ENCODE measurements at regions not wholly inside any gene's neighbourhood (a gene's known extent, or its start where the extent isn't known, plus 50 kb on each side); places are given as distances from the start of the nearest gene placed in this dataset.
A peak's percentile ranks its signal among the peaks of the same experiment; 100 is the strongest.

GRCh38 chr6:137659871-137660270, 165.7 kb upstream of the OLIG3 start:
- ChIA-PET POLR2A (no interaction called here), CTCF (interaction anchor here (1.0 to 1.3 kb wide), 3 partner anchors 11 to 345 kb away, joined by 3 read pairs; no protein-coding TSS in a partner anchor)
- peaks cover 24% of the 10 kb centered on the region for H3K4me1 Mint-ChIP-seq (ENCODE audit: low read depth)
- H3K27ac Mint-ChIP-seq = no peak overlapping the region
- no peak for DNase-seq
- intact Hi-C loops (cut with micrococcal nuclease) = loop anchor here (2.0 kb wide), 1 partner anchor 47 kb away; no protein-coding TSS in a partner anchor
- no peak overlapping the region for H3K4me3 Mint-ChIP-seq
- H3K27me3 Mint-ChIP-seq = peaks cover 9% of the 10 kb centered on the region
- H3K9me3 Mint-ChIP-seq = peaks cover 13% of the 10 kb centered on the region
- peaks cover 3% of the 10 kb centered on the region for H3K36me3 Mint-ChIP-seq

- POLR2A ChIA-PET = no interaction called here
- DNase-seq = no peak
- Mint-ChIP-seq H3K27ac (no peak overlapping the region), H3K4me1 (ENCODE audit: low read depth) (peaks cover 24% of the 10 kb centered on the region), H3K9me3 (peaks cover 10% of the 10 kb centered on the region), H3K27me3 (peaks cover 8% of the 10 kb centered on the region), H3K36me3 (peaks cover 3% of the 10 kb centered on the region), H3K4me3 (no peak overlapping the region)
- intact Hi-C loops (cut with micrococcal nuclease) = loop anchor here (2.0 kb wide), 1 partner anchor 46 kb away; no protein-coding TSS in a partner anchor
- CTCF ChIA-PET = interaction anchor here (1.1 to 1.7 kb wide), 2 partner anchors 44 kb away, joined by 3 to 6 read pairs; no protein-coding TSS in a partner anchor
Observed at GRCh38 chr6:137660296-137660731, 166.1 kb upstream of the OLIG3 start.

GRCh38 chr6:137661601-137662000, 167.4 kb upstream of the OLIG3 start:
- DNase-seq = peak; percentile 58
- Mint-ChIP-seq H3K27me3 (peaks cover 8% of the 10 kb centered on the region), H3K9me3 (no peaks in the 10 kb centered on the region), H3K4me3 (no peak overlapping the region), H3K4me1 (ENCODE audit: low read depth) (peaks cover 24% of the 10 kb centered on the region), H3K36me3 (peaks cover under 1% of the 10 kb centered on the region), H3K27ac (no peak overlapping the region)
- CTCF ChIA-PET = interaction anchor here (0.6 to 1.7 kb wide), 9 partner anchors 11 to 347 kb away, joined by 3 to 6 read pairs (median 4); no protein-coding TSS in a partner anchor
- POLR2A ChIA-PET = no interaction called here
- intact Hi-C loops (cut with micrococcal nuclease) = loop anchor here (1.0 to 2.0 kb wide), 2 partner anchors 45 to 448 kb away; no protein-coding TSS in a partner anchor

- intact Hi-C loops (cut with micrococcal nuclease) = no loop called here
- no peak for DNase-seq
- ChIA-PET POLR2A (no interaction called here), CTCF (interaction anchor here (0.8 kb wide), 1 partner anchor 206 kb away, joined by 3 read pairs; no protein-coding TSS in a partner anchor)
- no peak overlapping the region for H3K27ac Mint-ChIP-seq
- no peak overlapping the region for H3K4me3 Mint-ChIP-seq
- no peaks in the 10 kb centered on the region for H3K36me3 Mint-ChIP-seq
- H3K4me1 Mint-ChIP-seq (ENCODE audit: low read depth) = peaks cover 9% of the 10 kb centered on the region
- peaks cover 4% of the 10 kb centered on the region for H3K27me3 Mint-ChIP-seq
- H3K9me3 Mint-ChIP-seq = no peaks in the 10 kb centered on the region
Observed at GRCh38 chr6:137664183-137664582, 170.0 kb upstream of the OLIG3 start.

GRCh38 chr6:137665342-137665934, 171.2 kb upstream of the OLIG3 start:
- CTCF ChIA-PET = interaction anchor here (0.7 to 2.3 kb wide), 3 partner anchors 15 to 339 kb away, joined by 3 to 5 read pairs (median 3); no protein-coding TSS in a partner anchor
- no peaks in the 10 kb centered on the region for H3K36me3 Mint-ChIP-seq
- H3K4me1 Mint-ChIP-seq (ENCODE audit: low read depth) = peaks cover 9% of the 10 kb centered on the region
- H3K4me3 Mint-ChIP-seq = no peak overlapping the region
- H3K27ac Mint-ChIP-seq = no peak overlapping the region
- POLR2A ChIA-PET = no interaction called here
- no peaks in the 10 kb centered on the region for H3K9me3 Mint-ChIP-seq
- DNase-seq = no peak
- H3K27me3 Mint-ChIP-seq = peaks cover 2% of the 10 kb centered on the region
- intact Hi-C loops (cut with micrococcal nuclease) = no loop called here

GRCh38 chr6:137666202-137666774, 172.1 kb upstream of the OLIG3 start:
- intact Hi-C loops (cut with micrococcal nuclease) = no loop called here
- no peak for DNase-seq

GRCh38 chr6:137673603-137674002, 179.4 kb upstream of the OLIG3 start:
- POLR2A ChIA-PET = interaction anchor here (1.1 kb wide), 1 partner anchor 26 kb away, joined by 4 read pairs; no protein-coding TSS in a partner anchor
- Mint-ChIP-seq H3K27ac (no peak overlapping the region), H3K4me1 (ENCODE audit: low read depth) (peaks cover 26% of the 10 kb centered on the region), H3K4me3 (no peak overlapping the region), H3K27me3 (peaks cover 18% of the 10 kb centered on the region), H3K9me3 (no peaks in the 10 kb centered on the region), H3K36me3 (peaks cover 3% of the 10 kb centered on the region)
- no peak for DNase-seq
- intact Hi-C loops (cut with micrococcal nuclease) = no loop called here
- CTCF ChIA-PET = no interaction called here

More at GRCh38 chr6:137666202-137666774, 172.1 kb upstream of the OLIG3 start:
- H3K36me3 Mint-ChIP-seq = peaks cover 3% of the 10 kb centered on the region
- peaks cover 8% of the 10 kb centered on the region for H3K27me3 Mint-ChIP-seq
- H3K27ac Mint-ChIP-seq = no peak overlapping the region
- POLR2A ChIA-PET = no interaction called here
- no peaks in the 10 kb centered on the region for H3K9me3 Mint-ChIP-seq
- H3K4me1 Mint-ChIP-seq (ENCODE audit: low read depth) = peaks cover 9% of the 10 kb centered on the region
- CTCF ChIA-PET = interaction anchor here (1.2 to 2.3 kb wide), 2 partner anchors 10 to 338 kb away, joined by 3 to 5 read pairs; no protein-coding TSS in a partner anchor
- no peak overlapping the region for H3K4me3 Mint-ChIP-seq

GRCh38 chr6:137676888-137677287, 182.7 kb upstream of the OLIG3 start:
- H3K27ac Mint-ChIP-seq = peak overlapping the region; percentile 77
- H3K36me3 Mint-ChIP-seq = no peaks in the 10 kb centered on the region
- CTCF ChIA-PET = interaction anchor here (0.7 to 2.7 kb wide), 5 partner anchors 10 to 583 kb away, joined by 3 to 9 read pairs (median 6); no protein-coding TSS in a partner anchor
- POLR2A ChIA-PET = interaction anchor here (1.0 kb wide), 2 partner anchors 17 to 19 kb away, joined by 3 read pairs; no protein-coding TSS in a partner anchor
- H3K4me3 Mint-ChIP-seq = peak overlapping the region; percentile 30
- peaks cover 53% of the 10 kb centered on the region for H3K4me1 Mint-ChIP-seq (ENCODE audit: low read depth)
- no peak for DNase-seq
- peaks cover 12% of the 10 kb centered on the region for H3K27me3 Mint-ChIP-seq
- no peaks in the 10 kb centered on the region for H3K9me3 Mint-ChIP-seq
- intact Hi-C loops (cut with micrococcal nuclease) = no loop called here

- peaks cover 5% of the 10 kb centered on the region for H3K9me3 Mint-ChIP-seq
- POLR2A ChIA-PET = interaction anchor here (1.0 kb wide), 2 partner anchors 16 to 20 kb away, joined by 3 read pairs; no protein-coding TSS in a partner anchor
- H3K27me3 Mint-ChIP-seq = peaks cover 10% of the 10 kb centered on the region
- no peaks in the 10 kb centered on the region for H3K36me3 Mint-ChIP-seq
- no peak overlapping the region for H3K4me3 Mint-ChIP-seq
- peak overlapping the region; percentile 50 for H3K27ac Mint-ChIP-seq
- H3K4me1 Mint-ChIP-seq (ENCODE audit: low read depth) = peaks cover 58% of the 10 kb centered on the region
- intact Hi-C loops (cut with micrococcal nuclease) = loop anchor here (1.0 kb wide), 1 partner anchor 22 kb away; no protein-coding TSS in a partner anchor
- no peak for DNase-seq
- CTCF ChIA-PET = interaction anchor here (0.7 to 2.7 kb wide), 4 partner anchors 21 to 297 kb away, joined by 3 to 9 read pairs (median 5); no protein-coding TSS in a partner anchor
Observed at GRCh38 chr6:137677709-137678108, 183.5 kb upstream of the OLIG3 start.

GRCh38 chr6:137678451-137678850, 184.3 kb upstream of the OLIG3 start:
- peaks cover 4% of the 10 kb centered on the region for H3K27me3 Mint-ChIP-seq
- intact Hi-C loops (cut with micrococcal nuclease) = loop anchor here (1.0 kb wide), 1 partner anchor 21 kb away; no protein-coding TSS in a partner anchor
- POLR2A ChIA-PET = interaction anchor here (0.7 to 1.4 kb wide), 3 partner anchors 10 to 21 kb away, joined by 3 to 10 read pairs (median 6); no protein-coding TSS in a partner anchor
- H3K4me1 Mint-ChIP-seq (ENCODE audit: low read depth) = peaks cover 58% of the 10 kb centered on the region
- H3K9me3 Mint-ChIP-seq = peaks cover 5% of the 10 kb centered on the region
- H3K36me3 Mint-ChIP-seq = peaks cover 2% of the 10 kb centered on the region
- peak; percentile 61 for DNase-seq
- no peak overlapping the region for H3K4me3 Mint-ChIP-seq
- CTCF ChIA-PET = interaction anchor here (0.6 to 2.7 kb wide), 4 partner anchors 9 to 26 kb away, joined by 3 to 9 read pairs (median 6); no protein-coding TSS in a partner anchor
- H3K27ac Mint-ChIP-seq = peak overlapping the region; percentile 50

GRCh38 chr6:137680705-137681346, 186.2 kb upstream of the TNFAIP3 start:
- H3K27me3 Mint-ChIP-seq = no peaks in the 10 kb centered on the region
- intact Hi-C loops (cut with micrococcal nuclease) = loop anchor here (1.0 kb wide), 3 partner anchors 24 to 185 kb away; no protein-coding TSS in a partner anchor
- peaks cover 2% of the 10 kb centered on the region for H3K36me3 Mint-ChIP-seq
- DNase-seq = no peak
- H3K9me3 Mint-ChIP-seq = peaks cover 5% of the 10 kb centered on the region
- peak overlapping the region; percentile 75 for H3K27ac Mint-ChIP-seq
- peak overlapping the region; percentile 18 for H3K4me3 Mint-ChIP-seq
- CTCF ChIA-PET = interaction anchor here (0.7 to 2.4 kb wide), 8 partner anchors 13 to 323 kb away, joined by 3 to 24 read pairs (median 6); partner anchors contain the start of gene TNFAIP3
- H3K4me1 Mint-ChIP-seq (ENCODE audit: low read depth) = peaks cover 64% of the 10 kb centered on the region
- POLR2A ChIA-PET = interaction anchor here (0.5 to 2.4 kb wide), 12 partner anchors 10 to 191 kb away, joined by 3 to 43 read pairs (median 6); partner anchors contain the start of gene TNFAIP3

Measured in activated CD4-positive, alpha-beta memory T cell treated with anti-CD3 and anti-CD28 coated beads for 36 hours (primary cell).